Adrenal gland (tissue), 5 donors: ENCODE measurements at regions not wholly inside any gene's neighbourhood (a gene's known extent, or its start where the extent isn't known, plus 50 kb on each side); places are given as distances from the start of the nearest gene placed in this dataset.

Source experiments
- POLR2A ChIP-seq, 2 donors: fragments of 450-650 bp; IDR thresholded peaks; one replicate each; pipeline ENCODE4 v1.6.1; 2017; ENCODE audit warnings: antibody characterized with exemption in 2 of 2, mild to moderate bottlenecking in 2 of 2, moderate library complexity in 1 of 2
- TF ChIP-seq, protein P1 (sequence below), 6 experiments: fragments of 450-650 bp in 4 of 6; fragments of 200-600 bp in 2 of 6; sonication (generic) in 1 of 6; IDR thresholded peaks; 1 replicate in 5 of 6; 2 replicates in 1 of 6; pipeline versions ENCODE4 v1.5.1 to v1.8.0; 2016 to 2021; ENCODE audit warnings: antibody characterized with exemption in 6 of 6, mild to moderate bottlenecking in 2 of 6, moderate library complexity in 1 of 6
- donor health status: DM: no; HTN: no; CAD: no.

DNA sequence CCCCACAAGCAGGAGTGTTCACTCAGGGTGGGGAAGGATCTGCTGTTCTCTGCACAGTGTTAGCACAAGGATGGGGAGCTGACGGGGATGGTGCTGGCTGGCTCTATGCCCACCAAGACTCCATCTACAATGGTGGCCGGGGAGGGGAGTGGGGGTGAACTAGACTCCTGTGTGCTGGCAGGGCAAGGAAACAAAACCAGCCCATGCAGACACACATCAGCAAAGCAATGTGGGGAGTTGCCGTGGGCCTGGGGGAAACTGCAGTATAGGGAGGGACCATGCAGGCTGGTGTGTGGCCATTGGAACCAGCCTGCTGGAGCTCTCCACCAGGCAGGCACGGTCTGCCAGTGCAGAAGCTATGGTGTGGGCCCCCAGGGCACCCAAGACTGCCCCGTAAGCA lies 195.1 kb downstream of the PWWP3B start:
- no peak for TF ChIP-seq POLR2A (IDR thresholded peaks at IDR 0.05)
- TF ChIP-seq, protein P1, sequence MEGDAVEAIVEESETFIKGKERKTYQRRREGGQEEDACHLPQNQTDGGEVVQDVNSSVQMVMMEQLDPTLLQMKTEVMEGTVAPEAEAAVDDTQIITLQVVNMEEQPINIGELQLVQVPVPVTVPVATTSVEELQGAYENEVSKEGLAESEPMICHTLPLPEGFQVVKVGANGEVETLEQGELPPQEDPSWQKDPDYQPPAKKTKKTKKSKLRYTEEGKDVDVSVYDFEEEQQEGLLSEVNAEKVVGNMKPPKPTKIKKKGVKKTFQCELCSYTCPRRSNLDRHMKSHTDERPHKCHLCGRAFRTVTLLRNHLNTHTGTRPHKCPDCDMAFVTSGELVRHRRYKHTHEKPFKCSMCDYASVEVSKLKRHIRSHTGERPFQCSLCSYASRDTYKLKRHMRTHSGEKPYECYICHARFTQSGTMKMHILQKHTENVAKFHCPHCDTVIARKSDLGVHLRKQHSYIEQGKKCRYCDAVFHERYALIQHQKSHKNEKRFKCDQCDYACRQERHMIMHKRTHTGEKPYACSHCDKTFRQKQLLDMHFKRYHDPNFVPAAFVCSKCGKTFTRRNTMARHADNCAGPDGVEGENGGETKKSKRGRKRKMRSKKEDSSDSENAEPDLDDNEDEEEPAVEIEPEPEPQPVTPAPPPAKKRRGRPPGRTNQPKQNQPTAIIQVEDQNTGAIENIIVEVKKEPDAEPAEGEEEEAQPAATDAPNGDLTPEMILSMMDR (IDR thresholded peaks at IDR 0.05) = no peak
